ENCODE measurements at regions not wholly inside any gene's neighbourhood (a gene's known extent, or its start where the extent isn't known, plus 50 kb on each side); places are given as distances from the start of the nearest gene placed in this dataset.

GRCh38 chr20:54389596-54390280 is 85.7 kb upstream of the DOK5 start:
- Histone ChIP-seq H2BK120ac (ENCODE audit: low read depth, low read length) (no peak overlapping the region), H2BK12ac (ENCODE audit: low read length) (no peak overlapping the region), H3K14ac (ENCODE audit: low read length) (no peak overlapping the region), H3K4me2 (ENCODE audit: insufficient read depth, low read length, poor library complexity, severe bottlenecking) (no peak overlapping the region), H2AK5ac (ENCODE audit: low read depth, low read length) (no peak overlapping the region), H3K4ac (ENCODE audit: low read length) (no peak overlapping the region), H3K4me1 (ENCODE audit: control insufficient read depth in 2 of 2, insufficient read depth in 1 of 2, low read depth in 1 of 2, low read length in 2 of 2) (peaks cover 2 to 10% of the 10 kb centered on the region in 2 donors), H3K9me3 (replicated peaks in 1 of 2; ENCODE audit: control insufficient read depth in 2 of 2, insufficient read depth in 1 of 2, low read depth in 1 of 2, low read length in 2 of 2) (no peaks in the 10 kb centered on the region), H2AFZ (ENCODE audit: low read length) (no peak overlapping the region), H3K79me1 (ENCODE audit: low read depth, low read length) (no peaks in the 10 kb centered on the region), H3K36me3 (replicated peaks in 1 of 2; ENCODE audit: control insufficient read depth in 2 of 2, insufficient read depth in 2 of 2, low read length in 2 of 2) (no peaks in the 10 kb centered on the region), H2BK15ac (ENCODE audit: low read length) (no peak overlapping the region), H3K27ac (replicated peaks; ENCODE audit: low read length) (peak overlapping the region; percentile 6), H4K8ac (ENCODE audit: low read depth, low read length) (no peak overlapping the region), H3K4me3 (ENCODE audit: low read length in 2 of 2) (no peak overlapping the region), H3K18ac (ENCODE audit: low read length) (no peak overlapping the region), H2BK5ac (ENCODE audit: low read length) (no peak overlapping the region), H3K27me3 (ENCODE audit: control insufficient read depth in 3 of 3, insufficient read depth in 3 of 3, low read depth in 1 of 3, low read length in 3 of 3) (no peaks in the 10 kb centered on the region), H3K23ac (ENCODE audit: low read depth, low read length, poor library complexity) (no peak overlapping the region), H4K91ac (ENCODE audit: low read depth, low read length, poor library complexity) (no peak overlapping the region), H3K9ac (ENCODE audit: low read depth, low read length, poor library complexity) (no peak overlapping the region)
- no peak for DNase-seq (ENCODE audit: low spot score)
- WGBS, 2 donors (ENCODE audit: extremely low coverage in 2 of 2, insufficient read length in 2 of 2, insufficient replicate concordance in 1 of 2), result no CpG with 5 or more reads among the region's 9 CpGs

- no peak overlapping the region for H4K8ac ChIP-seq (ENCODE audit: low read depth, low read length)
- no peak overlapping the region for H3K18ac ChIP-seq (ENCODE audit: low read length)
- no peak overlapping the region for H3K14ac ChIP-seq (ENCODE audit: low read length)
- H3K36me3 ChIP-seq (replicated peaks in 1 of 2; ENCODE audit: control insufficient read depth in 2 of 2, insufficient read depth in 2 of 2, low read length in 2 of 2), result no peaks in the 10 kb centered on the region
- no peaks in the 10 kb centered on the region for H3K27me3 ChIP-seq (ENCODE audit: control insufficient read depth in 3 of 3, insufficient read depth in 3 of 3, low read depth in 1 of 3, low read length in 3 of 3)
- no peak overlapping the region for H4K91ac ChIP-seq (ENCODE audit: low read depth, low read length, poor library complexity)
- no peak for DNase-seq (ENCODE audit: low spot score)
- H3K4me2 ChIP-seq (ENCODE audit: insufficient read depth, low read length, poor library complexity, severe bottlenecking), result no peak overlapping the region
- H2BK12ac ChIP-seq (ENCODE audit: low read length), result no peak overlapping the region
- H3K23ac ChIP-seq (ENCODE audit: low read depth, low read length, poor library complexity), result no peak overlapping the region
- no peak overlapping the region for H2AK5ac ChIP-seq (ENCODE audit: low read depth, low read length)
- no peak overlapping the region for H2BK120ac ChIP-seq (ENCODE audit: low read depth, low read length)
- no CpG with 5 or more reads among the region's 3 CpGs for WGBS, 2 donors (ENCODE audit: extremely low coverage in 2 of 2, insufficient read length in 2 of 2, insufficient replicate concordance in 1 of 2)
- H3K4me1 ChIP-seq (ENCODE audit: control insufficient read depth in 2 of 2, insufficient read depth in 1 of 2, low read depth in 1 of 2, low read length in 2 of 2), result peaks cover 0 to 1% of the 10 kb centered on the region in 2 donors
- no peak overlapping the region for H3K9ac ChIP-seq (ENCODE audit: low read depth, low read length, poor library complexity)
- no peak overlapping the region for H2BK5ac ChIP-seq (ENCODE audit: low read length)
- no peak overlapping the region for H3K27ac ChIP-seq (replicated peaks; ENCODE audit: low read length)
- no peak overlapping the region for H3K4me3 ChIP-seq (ENCODE audit: low read length in 2 of 2)
- no peak overlapping the region for H2BK15ac ChIP-seq (ENCODE audit: low read length)
- no peak overlapping the region for H3K4ac ChIP-seq (ENCODE audit: low read length)
- H2AFZ ChIP-seq (ENCODE audit: low read length), result peak overlapping the region; percentile 7
- H3K9me3 ChIP-seq (replicated peaks in 1 of 2; ENCODE audit: control insufficient read depth in 2 of 2, insufficient read depth in 1 of 2, low read depth in 1 of 2, low read length in 2 of 2), result no peaks in the 10 kb centered on the region
- H3K79me1 ChIP-seq (ENCODE audit: low read depth, low read length), result no peaks in the 10 kb centered on the region
Measured at GRCh38 chr20:54397292-54398140, 77.9 kb upstream of the DOK5 start.

GRCh38 chr20:54398814-54399213 is 76.6 kb upstream of the DOK5 start:
- H2BK120ac ChIP-seq (ENCODE audit: low read depth, low read length), result no peak overlapping the region
- WGBS, 2 donors (ENCODE audit: extremely low coverage in 2 of 2, insufficient read length in 2 of 2, insufficient replicate concordance in 1 of 2), result no CpG with 5 or more reads among the region's 5 CpGs
- no peak overlapping the region for H2BK5ac ChIP-seq (ENCODE audit: low read length)
- H3K4me1 ChIP-seq (ENCODE audit: control insufficient read depth in 2 of 2, insufficient read depth in 1 of 2, low read depth in 1 of 2, low read length in 2 of 2), result peaks cover 0 to 1% of the 10 kb centered on the region in 2 donors
- H4K8ac ChIP-seq (ENCODE audit: low read depth, low read length), result no peak overlapping the region
- H3K79me1 ChIP-seq (ENCODE audit: low read depth, low read length), result no peaks in the 10 kb centered on the region
- no peak overlapping the region for H3K18ac ChIP-seq (ENCODE audit: low read length)
- no peak overlapping the region for H3K9ac ChIP-seq (ENCODE audit: low read depth, low read length, poor library complexity)
- no peak overlapping the region for H3K14ac ChIP-seq (ENCODE audit: low read length)
- H2BK12ac ChIP-seq (ENCODE audit: low read length), result no peak overlapping the region
- H3K4me2 ChIP-seq (ENCODE audit: insufficient read depth, low read length, poor library complexity, severe bottlenecking), result no peak overlapping the region
- no peak for DNase-seq (ENCODE audit: low spot score)
- no peak overlapping the region for H4K91ac ChIP-seq (ENCODE audit: low read depth, low read length, poor library complexity)
- H3K4me3 ChIP-seq (ENCODE audit: low read length in 2 of 2), result no peak overlapping the region
- H3K23ac ChIP-seq (ENCODE audit: low read depth, low read length, poor library complexity), result no peak overlapping the region
- no peaks in the 10 kb centered on the region for H3K36me3 ChIP-seq (replicated peaks in 1 of 2; ENCODE audit: control insufficient read depth in 2 of 2, insufficient read depth in 2 of 2, low read length in 2 of 2)
- no peak overlapping the region for H3K27ac ChIP-seq (replicated peaks; ENCODE audit: low read length)
- no peak overlapping the region for H3K4ac ChIP-seq (ENCODE audit: low read length)
- H2AFZ ChIP-seq (ENCODE audit: low read length), result no peak overlapping the region
- H3K9me3 ChIP-seq (replicated peaks in 1 of 2; ENCODE audit: control insufficient read depth in 2 of 2, insufficient read depth in 1 of 2, low read depth in 1 of 2, low read length in 2 of 2), result no peaks in the 10 kb centered on the region
- no peak overlapping the region for H2AK5ac ChIP-seq (ENCODE audit: low read depth, low read length)
- no peaks in the 10 kb centered on the region for H3K27me3 ChIP-seq (ENCODE audit: control insufficient read depth in 3 of 3, insufficient read depth in 3 of 3, low read depth in 1 of 3, low read length in 3 of 3)
- H2BK15ac ChIP-seq (ENCODE audit: low read length), result no peak overlapping the region

GRCh38 chr20:54405540-54405939 is 69.9 kb upstream of the DOK5 start:
- no peak overlapping the region for H3K27ac ChIP-seq (replicated peaks; ENCODE audit: low read length)
- no peaks in the 10 kb centered on the region for H3K27me3 ChIP-seq (ENCODE audit: control insufficient read depth in 3 of 3, insufficient read depth in 3 of 3, low read depth in 1 of 3, low read length in 3 of 3)
- no peak overlapping the region for H2AFZ ChIP-seq (ENCODE audit: low read length)
- H2BK120ac ChIP-seq (ENCODE audit: low read depth, low read length), result no peak overlapping the region
- H3K18ac ChIP-seq (ENCODE audit: low read length), result no peak overlapping the region
- H4K8ac ChIP-seq (ENCODE audit: low read depth, low read length), result no peak overlapping the region
- no peaks in the 10 kb centered on the region for H3K36me3 ChIP-seq (replicated peaks in 1 of 2; ENCODE audit: control insufficient read depth in 2 of 2, insufficient read depth in 2 of 2, low read length in 2 of 2)
- H3K79me1 ChIP-seq (ENCODE audit: low read depth, low read length), result no peaks in the 10 kb centered on the region
- H3K4me3 ChIP-seq (ENCODE audit: low read length in 2 of 2), result no peak overlapping the region
- H3K9me3 ChIP-seq (replicated peaks in 1 of 2; ENCODE audit: control insufficient read depth in 2 of 2, insufficient read depth in 1 of 2, low read depth in 1 of 2, low read length in 2 of 2), result no peaks in the 10 kb centered on the region
- no peak overlapping the region for H3K4ac ChIP-seq (ENCODE audit: low read length)
- no peak overlapping the region for H3K23ac ChIP-seq (ENCODE audit: low read depth, low read length, poor library complexity)
- no peak overlapping the region for H2BK5ac ChIP-seq (ENCODE audit: low read length)
- DNase-seq (ENCODE audit: low spot score), result no peak
- H3K4me1 ChIP-seq (ENCODE audit: control insufficient read depth in 2 of 2, insufficient read depth in 1 of 2, low read depth in 1 of 2, low read length in 2 of 2), result no peaks in the 10 kb centered on the region
- no peak overlapping the region for H2AK5ac ChIP-seq (ENCODE audit: low read depth, low read length)
- no peak overlapping the region for H3K9ac ChIP-seq (ENCODE audit: low read depth, low read length, poor library complexity)
- H3K4me2 ChIP-seq (ENCODE audit: insufficient read depth, low read length, poor library complexity, severe bottlenecking), result no peak overlapping the region
- H4K91ac ChIP-seq (ENCODE audit: low read depth, low read length, poor library complexity), result no peak overlapping the region
- H2BK12ac ChIP-seq (ENCODE audit: low read length), result no peak overlapping the region
- no CpG with 5 or more reads among the region's 2 CpGs for WGBS, 2 donors (ENCODE audit: extremely low coverage in 2 of 2, insufficient read length in 2 of 2, insufficient replicate concordance in 1 of 2)
- H2BK15ac ChIP-seq (ENCODE audit: low read length), result no peak overlapping the region
- H3K14ac ChIP-seq (ENCODE audit: low read length), result no peak overlapping the region

Data from neuronal stem cell (in vitro differentiated cells).